HG02642 (cell line): ENCODE measurements at regions not wholly inside any gene's neighbourhood (a gene's known extent, or its start where the extent isn't known, plus 50 kb on each side); places are given as distances from the start of the nearest gene placed in this dataset.
"Not testable (repeated sequence)": the region's sequence is repeated elsewhere in the genome, so short reads cannot be mapped to it uniquely, and the experiment has no call there.

Experiments
- ATAC-seq: cut with Tn5 transposase; IDR thresholded peaks from one replicate; pipeline ENCODE4 v1.9.1; 2021; ENCODE audit warnings: mild to moderate bottlenecking; ENCODE audit not compliant: unreplicated experiment, poor library complexity

DNA sequence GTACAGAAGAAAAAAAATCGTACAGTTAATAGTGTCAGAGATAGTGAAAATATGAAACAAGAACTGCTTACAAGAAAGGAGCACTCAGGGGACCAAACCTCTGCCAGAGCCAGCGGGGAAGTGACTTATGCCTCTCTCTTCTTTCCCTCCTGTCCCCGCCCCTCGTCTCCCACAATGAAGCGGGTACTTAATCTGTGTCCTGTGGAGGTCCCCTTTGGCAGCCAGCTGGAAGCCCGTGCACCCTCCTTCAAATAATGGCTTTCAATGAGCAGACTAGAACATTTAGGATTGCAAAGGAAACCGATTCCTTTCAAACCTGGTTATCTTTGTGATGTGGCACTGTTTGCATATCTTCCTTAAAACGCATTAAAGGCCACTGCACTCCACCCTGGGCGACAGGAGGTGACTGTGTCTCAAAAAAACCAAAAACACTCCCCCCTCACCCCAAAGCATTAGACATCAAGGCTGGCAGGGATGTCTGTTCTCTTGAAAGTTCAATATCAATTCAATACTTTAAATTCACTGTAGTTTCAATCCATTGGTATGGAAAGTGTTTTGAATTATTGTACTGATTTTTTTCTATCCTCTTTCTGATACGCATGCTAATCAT is 51.7 kb downstream of the PPIAL4C start:
- ATAC-seq: not testable (repeated sequence)

DNA sequence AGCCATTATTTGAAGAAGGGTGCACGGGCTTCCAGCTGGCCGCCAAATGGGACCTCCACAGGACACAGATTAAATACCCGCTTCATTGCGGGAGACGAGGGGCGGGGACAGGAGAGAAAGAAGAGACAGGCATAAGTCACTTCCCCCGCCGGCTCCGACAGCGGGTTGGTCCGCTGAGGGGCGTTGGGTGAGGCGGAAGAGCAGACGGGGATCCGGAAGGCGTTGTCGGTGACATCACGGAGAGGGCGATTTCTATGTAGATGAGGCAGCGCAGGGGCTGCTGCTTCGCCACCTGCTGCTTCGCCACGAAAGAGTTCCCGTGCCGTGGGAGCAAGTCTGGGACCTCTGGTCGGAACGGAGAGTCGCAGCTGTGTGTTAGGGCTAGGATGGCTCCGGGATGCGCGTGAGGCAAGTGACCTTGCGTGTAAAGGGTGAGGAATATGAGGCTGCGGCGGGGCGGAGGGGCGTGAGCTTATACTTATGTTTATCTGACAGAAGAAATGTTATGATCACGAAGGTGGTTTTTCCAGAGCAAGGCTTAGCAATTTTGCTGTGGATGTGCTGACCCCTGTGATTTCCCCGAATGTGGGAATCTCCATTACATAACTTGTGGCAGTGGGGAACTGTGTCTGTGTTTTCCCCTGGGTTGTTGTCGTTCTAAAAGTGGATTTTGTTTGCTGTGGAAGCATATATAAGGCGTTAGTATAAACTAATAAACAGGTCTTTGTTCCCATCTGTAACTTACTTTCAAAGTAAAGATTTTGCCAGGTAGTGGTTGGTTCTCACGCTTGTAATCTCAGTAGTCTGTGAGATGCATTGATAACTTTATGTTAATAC is 52.9 kb downstream of the PPIAL4C start:
- peak; percentile 94 for ATAC-seq

DNA sequence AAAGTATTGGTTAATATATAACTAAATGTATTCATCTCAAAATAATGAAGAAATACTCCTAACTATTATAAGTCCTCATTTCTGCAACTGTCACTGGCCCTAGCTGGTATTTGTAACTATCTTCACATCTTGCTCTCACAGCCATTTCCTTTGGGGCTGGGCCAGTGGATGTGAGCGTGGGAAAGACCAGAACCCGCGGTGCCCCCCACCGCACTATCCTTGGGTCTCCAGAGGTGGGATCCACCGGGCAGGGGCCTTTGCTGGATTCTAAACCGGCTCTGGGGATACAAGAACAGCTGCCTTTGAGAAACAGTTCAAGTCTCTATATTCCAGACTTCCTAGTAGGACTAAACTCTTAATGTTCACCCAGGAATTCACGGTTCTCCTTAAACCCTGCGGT is 54.8 kb downstream of the PPIAL4C start:
- ATAC-seq: not testable (repeated sequence)

DNA sequence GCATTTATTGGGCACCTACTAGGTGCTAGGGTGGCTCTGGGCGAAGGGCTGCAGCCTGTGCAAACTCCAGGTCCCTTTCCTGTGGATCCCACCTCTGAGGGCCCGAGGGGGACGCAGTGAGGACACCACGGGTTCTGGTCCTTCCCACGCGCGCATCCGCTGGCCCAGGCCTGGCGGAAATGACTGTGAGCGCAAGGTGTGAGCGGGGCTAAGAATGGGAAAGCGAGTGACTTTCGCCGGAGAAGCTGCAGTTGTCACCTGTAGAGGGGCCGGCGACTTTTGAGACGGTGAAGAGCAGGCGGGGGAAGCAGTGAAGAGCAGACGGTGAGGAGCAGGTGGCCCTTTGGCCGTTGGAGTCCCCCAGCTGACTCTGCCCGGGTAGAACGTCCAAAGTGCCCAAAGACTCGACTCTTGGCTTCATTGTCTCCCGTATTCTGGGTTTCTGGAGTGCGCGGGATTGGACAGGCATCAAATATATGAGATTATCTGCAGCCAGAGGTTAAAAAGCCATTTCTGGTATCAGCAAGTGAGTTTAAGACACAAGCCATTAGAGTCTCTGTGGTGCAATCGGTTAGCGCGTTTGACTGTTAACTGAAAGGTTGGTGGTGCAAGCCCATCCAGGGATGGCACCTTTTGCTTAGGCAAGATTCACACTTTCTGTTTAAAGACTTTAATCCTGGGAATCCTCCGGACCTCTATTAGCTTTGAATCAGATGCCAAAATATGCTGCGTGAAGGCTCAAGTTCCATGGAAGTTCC is 55.4 kb downstream of the PPIAL4C start:
- not testable (repeated sequence) for ATAC-seq

DNA sequence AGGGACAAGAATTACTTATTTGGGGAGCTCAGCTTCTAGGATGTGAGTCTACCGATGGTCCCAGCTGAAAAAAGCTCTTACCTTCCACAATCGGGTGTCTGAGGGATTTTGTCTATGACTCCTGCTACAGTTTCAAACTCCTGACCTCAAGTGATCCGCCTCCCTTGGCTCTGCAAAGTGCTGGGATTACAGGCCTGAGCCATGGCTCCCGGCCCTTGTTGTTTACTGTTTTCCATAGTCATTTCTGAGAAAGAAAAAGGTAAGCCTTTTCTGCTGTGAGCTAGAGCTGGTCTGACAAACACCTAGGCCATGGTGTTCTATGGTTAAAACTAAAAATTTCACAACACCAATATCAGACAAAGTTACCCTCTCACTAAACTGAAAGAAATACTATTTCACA is 57.5 kb downstream of the PPIAL4C start:
- not testable (repeated sequence) for ATAC-seq

DNA sequence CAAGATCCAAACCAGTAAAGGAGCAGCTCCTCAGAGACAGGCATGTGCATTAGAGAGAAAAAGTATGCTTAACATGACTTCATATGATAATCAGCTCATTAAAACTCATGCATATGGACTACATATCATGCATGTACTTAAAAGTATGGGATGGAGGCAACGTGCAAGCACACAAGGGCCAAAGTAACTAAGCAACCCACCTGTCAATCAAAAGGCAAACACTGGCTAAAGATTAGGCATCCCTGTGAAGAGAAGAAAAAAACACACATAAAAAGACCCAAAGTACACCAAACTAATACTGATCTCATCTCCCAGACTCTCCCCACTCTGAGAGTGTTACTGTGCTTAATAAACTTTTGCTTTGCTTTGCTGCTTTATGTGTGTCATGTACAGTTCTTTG is 61.2 kb downstream of the PPIAL4C start:
- not testable (repeated sequence) for ATAC-seq

DNA sequence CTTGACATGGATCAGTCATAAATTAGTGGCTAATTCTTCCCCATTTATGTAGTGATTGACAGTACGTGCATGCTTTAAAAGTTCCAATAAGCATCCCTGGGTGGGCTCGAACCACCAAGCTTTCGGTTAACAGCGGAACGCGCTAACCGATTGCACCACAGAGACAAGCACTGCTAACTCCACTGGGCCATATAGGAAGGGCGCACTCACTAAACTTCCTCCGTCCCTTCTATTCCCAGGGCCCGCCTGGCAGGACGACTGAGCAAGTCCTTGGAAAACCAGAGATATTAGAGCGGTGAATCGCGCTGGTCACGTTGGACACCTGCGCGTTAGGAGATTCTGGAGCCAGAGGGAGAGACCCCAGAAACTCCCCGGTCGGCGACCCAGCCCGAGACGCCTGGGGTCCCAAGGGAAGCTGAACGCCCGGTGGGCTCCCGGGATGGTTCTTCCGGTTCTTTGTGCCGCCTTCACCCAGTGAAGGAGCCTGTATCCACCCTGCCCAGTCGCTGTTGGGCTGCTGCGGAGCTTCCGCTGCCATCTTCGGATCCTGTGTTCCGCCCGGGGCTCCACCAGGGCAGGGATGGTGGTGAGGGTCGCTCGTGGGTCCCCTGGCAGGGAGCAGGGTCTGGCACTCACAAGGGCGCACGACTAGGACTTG is 62.8 kb downstream of the PPIAL4C start:
- ATAC-seq: not testable (repeated sequence)

DNA sequence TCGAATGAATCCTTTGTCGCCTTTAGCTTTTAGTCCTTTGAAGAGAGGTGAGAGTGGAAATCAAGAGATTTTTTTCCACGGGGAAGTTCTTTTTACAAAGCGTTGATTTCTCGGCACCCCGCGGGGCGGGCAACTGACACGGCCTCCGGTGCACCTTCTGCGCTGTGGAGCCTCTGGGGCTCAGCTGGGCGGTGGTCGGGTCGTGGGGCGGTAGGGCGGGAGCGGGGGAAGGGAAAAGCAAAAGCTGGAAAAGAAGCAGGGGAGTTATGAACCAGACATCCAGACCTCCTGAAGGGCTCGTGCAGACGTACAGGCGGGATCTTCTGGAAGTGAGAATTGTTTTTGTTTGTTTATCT is 63.3 kb downstream of the PPIAL4C start:
- ATAC-seq: not testable (repeated sequence)

DNA sequence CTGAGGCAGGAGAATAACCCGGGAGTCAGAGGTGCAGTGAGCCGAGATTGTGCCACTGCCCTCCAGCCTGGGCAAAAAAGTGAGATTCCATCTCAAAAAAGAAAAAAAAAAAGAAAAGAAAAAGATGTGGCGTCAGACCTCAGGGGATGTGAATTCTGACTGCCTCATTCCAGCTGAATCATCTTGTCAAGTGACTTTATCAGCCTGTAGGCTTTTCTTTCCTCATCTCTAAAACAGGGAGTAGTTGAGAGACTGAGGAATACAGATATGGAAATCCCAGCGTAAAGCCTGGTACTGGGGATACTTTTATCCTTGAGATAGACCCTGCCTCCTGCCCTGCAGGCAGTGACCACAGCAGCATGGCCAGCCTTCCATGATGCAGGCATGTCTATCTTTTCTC is 74.1 kb downstream of the PPIAL4C start:
- not testable (repeated sequence) for ATAC-seq

DNA sequence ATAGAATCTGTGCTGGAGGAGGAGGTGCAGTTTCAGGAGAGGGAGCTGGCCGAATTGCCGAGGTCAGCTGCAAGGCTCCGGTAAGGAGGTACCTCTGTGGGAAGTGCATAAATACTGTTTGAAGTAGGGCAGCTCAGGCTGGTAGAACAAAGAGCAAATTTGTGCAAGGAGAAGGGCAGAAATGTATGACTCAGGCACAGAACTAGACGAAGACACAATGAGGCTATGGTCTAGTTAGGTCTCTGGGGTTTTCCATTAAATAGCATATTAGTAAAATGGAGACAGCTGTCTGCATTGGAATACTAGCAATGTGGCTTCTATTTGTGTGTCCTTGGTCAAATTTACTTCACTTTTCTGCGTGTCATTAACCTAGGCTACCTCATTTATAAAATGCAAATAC is 74.5 kb downstream of the PPIAL4C start:
- ATAC-seq: not testable (repeated sequence)

DNA sequence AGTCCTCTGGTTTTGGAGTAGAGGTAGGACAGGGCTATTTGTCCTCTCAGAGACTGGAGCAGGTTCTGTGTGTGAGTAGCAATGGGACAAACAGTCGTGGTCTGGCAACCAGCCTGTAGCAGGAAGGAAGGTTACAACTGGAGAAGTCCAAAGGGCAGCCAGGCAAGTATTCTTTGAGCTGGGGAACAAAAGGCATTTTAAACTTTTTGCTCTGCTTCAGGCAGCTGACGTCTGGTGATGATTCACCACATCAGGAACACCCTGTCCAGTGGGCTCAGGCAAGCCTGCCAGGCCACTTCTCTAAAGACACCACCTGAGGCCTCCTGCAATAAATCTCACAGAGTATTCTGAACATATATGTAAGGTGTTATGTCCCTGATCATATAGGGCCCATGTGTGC is 81.0 kb downstream of the PPIAL4C start:
- not testable (repeated sequence) for ATAC-seq

DNA sequence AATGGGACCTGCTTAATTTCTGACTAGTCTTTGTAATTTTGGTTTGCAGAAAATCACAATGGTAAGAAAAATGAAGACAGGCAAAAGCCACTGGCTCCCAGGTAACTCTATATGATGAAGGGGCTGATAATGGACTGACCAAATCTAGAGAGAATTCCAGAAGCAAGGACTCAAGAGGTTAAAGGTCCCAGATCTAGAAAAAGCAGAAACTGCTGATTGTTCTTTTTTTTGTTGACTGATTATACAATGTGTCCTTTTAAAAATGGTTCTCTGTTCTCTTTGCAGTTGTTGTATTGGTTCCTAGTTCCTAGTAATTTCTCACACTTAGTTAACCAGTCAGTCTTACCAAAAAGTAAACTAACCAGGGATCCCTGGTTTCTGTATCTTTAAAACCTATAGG is 81.4 kb downstream of the PPIAL4C start:
- not testable (repeated sequence) for ATAC-seq

DNA sequence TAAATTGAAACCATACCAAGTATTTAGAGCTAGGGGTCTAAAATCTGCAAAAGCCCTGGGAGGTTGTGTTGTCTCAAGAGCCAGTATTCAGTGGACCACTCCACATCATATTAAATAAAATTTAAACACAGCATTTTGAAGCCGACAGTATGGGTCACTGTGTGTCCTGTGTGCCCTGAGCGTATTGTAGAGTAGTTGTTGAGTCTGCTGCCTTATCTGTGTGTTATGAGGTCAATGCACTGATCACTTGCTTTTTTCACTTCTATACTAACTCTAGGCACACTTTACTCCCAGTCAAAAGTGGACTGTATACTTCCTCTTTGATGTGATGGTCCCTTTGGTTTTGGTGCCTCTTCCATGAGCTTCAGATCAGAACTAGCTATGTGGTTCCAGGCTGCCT is 81.9 kb downstream of the PPIAL4C start:
- not testable (repeated sequence) for ATAC-seq

DNA sequence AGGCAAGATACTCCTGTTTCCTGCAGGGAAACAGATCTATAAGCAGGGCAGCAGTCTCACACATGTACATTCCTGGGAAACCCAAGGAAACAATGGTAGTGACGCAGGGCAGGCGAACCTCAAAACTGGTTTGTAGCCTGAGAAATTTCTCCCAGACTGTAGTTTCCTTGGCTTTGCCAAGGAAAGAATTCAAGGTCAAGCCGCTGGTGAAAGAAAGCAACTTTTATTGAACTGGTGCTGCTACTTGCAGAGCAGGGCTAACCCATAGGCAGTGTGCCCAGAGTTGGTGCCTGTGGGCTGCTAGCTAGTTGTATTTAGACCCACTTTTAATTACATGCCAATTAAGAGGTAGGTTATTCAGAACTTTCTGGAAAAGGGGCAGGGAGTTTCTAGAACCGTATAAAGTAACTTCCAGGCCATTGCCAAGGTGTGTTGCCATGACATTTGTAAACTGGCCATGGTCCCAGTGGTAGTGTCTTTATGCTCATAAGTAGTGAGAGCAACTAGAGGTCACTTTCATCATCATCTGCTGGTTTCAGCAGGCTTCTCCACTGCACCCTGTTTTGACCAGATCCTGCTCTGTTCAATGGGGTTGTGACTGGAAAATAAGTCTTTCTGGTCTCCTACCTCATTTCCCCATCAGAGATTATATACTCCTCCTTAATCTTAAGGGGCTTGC is 89.7 kb downstream of the PPIAL4C start:
- not testable (repeated sequence) for ATAC-seq

DNA sequence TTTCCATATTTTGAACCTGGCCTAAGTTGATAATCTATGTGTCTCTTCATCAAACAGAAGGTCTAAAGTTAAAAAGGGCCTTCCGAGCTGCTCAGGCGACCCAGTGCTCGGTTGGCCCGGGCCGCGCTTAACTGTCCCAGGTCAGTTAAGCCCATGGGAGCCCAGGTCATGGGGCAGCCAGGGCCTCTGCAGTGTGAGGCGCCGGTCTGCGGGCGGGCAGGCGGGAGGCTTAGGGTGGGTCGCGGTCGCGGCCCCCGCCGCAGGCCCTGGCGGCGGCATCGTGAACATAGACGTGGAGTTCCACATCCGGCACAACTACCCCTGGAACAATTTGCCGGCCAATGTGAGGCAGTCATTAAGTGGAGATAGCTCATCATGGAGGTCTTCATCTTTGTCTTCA is 91.3 kb downstream of the PPIAL4C start:
- not testable (repeated sequence) for ATAC-seq

DNA sequence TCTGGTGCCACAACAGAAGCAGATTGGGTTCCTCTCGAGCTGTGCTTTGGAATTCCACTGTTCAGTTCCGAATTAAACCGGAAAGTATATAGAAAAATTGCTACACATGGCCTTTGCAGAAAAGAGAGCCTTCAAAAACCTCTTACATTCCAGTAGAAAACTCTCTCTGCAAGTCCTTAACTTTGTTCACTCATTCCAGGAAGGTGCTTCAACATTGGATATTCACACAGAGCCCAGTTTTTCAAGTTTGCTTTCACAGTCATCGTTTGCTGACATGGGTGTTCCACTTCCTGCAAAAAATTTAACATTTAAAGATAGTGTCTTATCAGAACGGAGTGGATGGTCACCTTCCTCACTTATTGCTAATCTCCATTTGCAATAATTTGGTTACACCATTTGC is 93.7 kb downstream of the PPIAL4C start:
- ATAC-seq: not testable (repeated sequence)

DNA sequence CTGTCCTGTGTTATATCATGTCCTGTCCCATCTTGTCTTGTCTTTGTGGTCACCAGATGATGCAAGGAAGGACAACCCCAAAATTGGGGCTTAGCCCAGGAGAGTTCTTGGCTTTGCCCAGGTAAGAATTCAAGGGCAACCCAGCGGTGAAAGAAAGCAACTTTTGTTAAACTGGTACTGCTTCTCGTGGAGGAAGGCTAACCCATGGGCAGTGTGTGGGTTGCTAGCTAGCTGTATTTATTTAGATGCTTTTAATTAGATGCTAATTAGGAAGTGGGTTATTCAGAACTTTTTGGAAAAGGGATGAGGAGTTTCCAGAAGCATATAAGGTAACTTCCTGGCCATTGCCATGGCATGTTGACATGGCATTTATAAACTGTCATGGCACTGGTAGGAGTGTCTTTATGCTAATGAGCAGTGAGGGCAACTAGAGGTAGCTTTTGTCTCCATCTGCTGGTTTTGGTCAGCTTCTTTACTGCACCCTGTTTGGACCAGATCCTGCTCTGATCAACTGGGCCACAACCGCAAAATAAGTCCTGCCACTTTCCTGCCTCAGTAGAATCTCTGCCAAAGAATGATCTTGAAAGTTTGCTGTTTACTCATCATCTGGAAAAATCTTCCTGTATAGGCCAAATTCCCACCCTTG is 95.8 kb upstream of the FCGR1A start:
- peak; percentile 66 for ATAC-seq

DNA sequence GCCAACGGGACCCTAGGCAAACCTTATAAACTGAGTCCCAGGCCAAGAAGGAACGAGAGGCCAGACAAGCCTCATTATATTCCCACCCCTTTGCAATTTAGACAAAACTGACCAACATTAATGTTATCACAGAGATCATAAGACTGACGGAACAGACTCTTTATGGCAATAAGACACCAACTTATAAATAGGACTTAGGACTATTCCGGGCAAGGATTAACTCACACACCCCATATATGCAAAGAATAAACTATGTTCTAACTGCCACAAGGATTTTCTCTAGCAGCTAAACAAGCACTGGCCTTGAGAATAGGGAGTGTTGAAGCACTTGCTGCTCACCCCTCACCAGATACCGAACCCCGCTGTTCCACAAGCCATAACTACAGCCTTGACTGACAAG is 91.1 kb upstream of the FCGR1A start:
- not testable (repeated sequence) for ATAC-seq

DNA sequence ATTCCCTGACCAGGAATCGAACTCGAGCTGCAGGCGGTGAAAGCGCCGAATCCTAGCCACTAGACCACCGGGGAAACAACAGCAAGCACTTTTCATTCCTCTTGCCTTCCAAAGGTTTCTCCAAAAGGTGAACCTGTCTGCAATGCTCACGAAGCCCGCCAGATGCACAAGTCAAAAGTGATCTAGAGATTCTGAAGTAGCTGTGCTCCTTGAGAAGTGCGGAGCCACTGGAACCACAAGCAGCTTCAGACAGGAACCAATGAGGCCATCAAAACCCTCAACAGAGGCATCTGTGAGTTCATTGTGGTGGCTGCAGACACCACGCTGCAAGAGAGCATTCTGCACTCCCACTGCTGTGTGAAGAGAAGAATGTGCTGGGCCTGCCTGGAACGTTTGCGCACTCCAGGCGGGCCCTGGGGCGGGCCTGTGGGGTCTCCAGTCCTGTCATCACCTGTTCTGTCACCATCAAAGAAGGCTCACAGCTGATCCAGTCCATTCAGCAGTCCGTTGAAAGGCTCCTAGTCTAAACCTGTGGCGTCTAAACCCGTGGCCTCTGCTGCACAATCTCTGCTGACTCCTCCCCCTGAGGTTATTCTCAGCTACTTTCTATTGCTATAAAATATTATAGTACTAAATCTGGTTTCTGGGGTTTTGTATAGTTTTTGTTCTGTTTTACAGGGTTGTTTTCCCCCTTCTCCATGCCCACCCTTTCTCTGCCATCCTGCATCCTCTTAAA is 89.5 kb upstream of the FCGR1A start:
- not testable (repeated sequence) for ATAC-seq
